ENCODE measurements at regions not wholly inside any gene's neighbourhood (a gene's known extent, or its start where the extent isn't known, plus 50 kb on each side); places are given as distances from the start of the nearest gene placed in this dataset.

DNA sequence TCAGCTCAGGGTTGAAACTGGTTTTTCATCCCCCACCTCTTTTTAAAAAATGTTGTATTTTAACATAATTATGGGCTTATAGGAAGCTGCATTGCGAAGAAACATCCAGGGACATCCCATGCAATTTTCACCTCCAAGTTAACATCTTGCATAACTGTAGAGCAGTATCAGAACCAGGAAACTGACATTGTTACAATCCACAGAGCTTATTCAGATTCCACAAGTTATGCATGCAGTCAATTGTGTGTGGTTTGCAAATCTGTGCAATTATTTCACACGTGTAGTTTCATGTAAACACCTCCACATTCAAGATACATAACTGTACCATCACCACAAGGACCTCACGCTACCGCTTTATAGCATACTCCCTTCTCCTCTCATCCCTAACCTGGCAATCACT is 97.5 kb upstream of the GATB start:
- H3K27ac ChIP-seq: no peak overlapping the region
- no peaks in the 10 kb centered on the region for H3K36me3 ChIP-seq
- intact Hi-C loops (cut with DNase I): no loop called here
- H3K27me3 ChIP-seq: no peaks in the 10 kb centered on the region
- WGBS, 2 donors: 72 to 81% methylated on average over 4 of the region's 4 CpGs
- no peak for DNase-seq
- no peak overlapping the region for H3K4me3 ChIP-seq
- TF ChIP-seq CTCF (IDR thresholded peaks at IDR 0.05) (no peak), POLR2A (IDR thresholded peaks at IDR 0.05) (no peak)
- no peaks in the 10 kb centered on the region for H3K9me3 ChIP-seq
- no peaks in the 10 kb centered on the region for H3K4me1 ChIP-seq

DNA sequence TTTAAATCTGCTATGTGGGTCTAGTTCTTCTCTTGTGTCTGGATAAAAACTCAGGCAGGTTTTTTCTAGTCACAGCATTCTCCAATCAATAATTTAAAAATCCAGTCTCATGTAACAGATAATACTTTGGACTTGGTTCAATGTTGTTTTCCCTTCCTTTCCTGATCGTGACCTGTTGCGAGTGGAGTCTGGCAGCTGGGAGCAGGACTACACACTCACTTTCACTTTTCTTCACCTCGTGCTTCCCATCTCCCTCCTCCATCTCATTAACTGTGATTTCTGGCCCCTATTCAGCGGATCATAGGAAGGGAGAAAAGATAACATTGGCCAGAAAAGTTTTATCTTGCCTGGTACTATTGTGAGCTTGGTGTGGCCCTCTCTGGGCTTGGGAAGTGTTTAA is 96.6 kb upstream of the GATB start:
- intact Hi-C loops (cut with DNase I): no loop called here
- Histone ChIP-seq H3K36me3 (no peaks in the 10 kb centered on the region), H3K4me1 (no peaks in the 10 kb centered on the region), H3K4me3 (peak overlapping the region in 1 of 4 donors; percentile 27), H3K9me3 (no peaks in the 10 kb centered on the region), H3K27ac (no peak overlapping the region), H3K27me3 (no peaks in the 10 kb centered on the region)
- TF ChIP-seq POLR2A (IDR thresholded peaks at IDR 0.05) (no peak), CTCF (IDR thresholded peaks at IDR 0.05) (no peak)
- DNase-seq: no peak
- 25 to 29% methylated on average over 4 of the region's 4 CpGs for WGBS, 2 donors

- H3K4me3 ChIP-seq: no peak overlapping the region
- 79 to 86% methylated on average over 1 of the region's 1 CpG for WGBS, 2 donors
- no peak for DNase-seq
- intact Hi-C loops (cut with DNase I): no loop called here
- H3K4me1 ChIP-seq: no peaks in the 10 kb centered on the region
- no peak overlapping the region for H3K27ac ChIP-seq
- no peak for TF ChIP-seq CTCF (IDR thresholded peaks at IDR 0.05)
- TF ChIP-seq POLR2A (IDR thresholded peaks at IDR 0.05): no peak
- no peaks in the 10 kb centered on the region for H3K36me3 ChIP-seq
- no peaks in the 10 kb centered on the region for H3K27me3 ChIP-seq
- H3K9me3 ChIP-seq: no peaks in the 10 kb centered on the region
Observed at GRCh38 chr4:151855747-151856146, 94.9 kb upstream of the GATB start.

- no peak overlapping the region for H3K27ac ChIP-seq
- intact Hi-C loops (cut with DNase I): no loop called here
- no peaks in the 10 kb centered on the region for H3K36me3 ChIP-seq
- DNase-seq: no peak
- WGBS, 2 donors: 100% methylated on average over 1 of the region's 1 CpG; no CpG with 5 or more reads in 1 of the 2 donors
- H3K4me1 ChIP-seq: no peaks in the 10 kb centered on the region
- no peak overlapping the region for H3K4me3 ChIP-seq
- no peaks in the 10 kb centered on the region for H3K9me3 ChIP-seq
- TF ChIP-seq POLR2A (IDR thresholded peaks at IDR 0.05): no peak
- no peak for TF ChIP-seq CTCF (IDR thresholded peaks at IDR 0.05)
- no peaks in the 10 kb centered on the region for H3K27me3 ChIP-seq
Observed at GRCh38 chr4:151854731-151855130, 93.9 kb upstream of the GATB start.

DNA sequence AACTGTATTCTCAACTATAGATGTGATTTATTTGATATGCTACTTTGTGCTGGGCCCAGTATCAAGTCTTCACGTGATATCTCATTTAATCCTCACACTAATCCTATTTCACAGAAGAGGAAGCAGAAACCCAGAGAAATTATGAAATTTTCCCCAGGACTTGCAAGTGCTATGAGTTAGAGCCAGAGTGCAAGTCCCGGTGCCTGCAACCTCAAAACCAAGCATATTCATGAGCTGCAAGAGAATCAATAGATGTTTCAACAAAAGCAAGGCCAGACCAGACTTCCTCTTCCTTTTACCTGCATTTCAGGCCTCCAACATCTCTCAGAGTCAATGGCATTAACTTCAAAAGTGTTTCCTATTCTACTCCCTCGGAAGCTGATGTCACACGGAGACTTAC is 92.2 kb upstream of the GATB start:
- 42 to 57% methylated on average over 4 of the region's 4 CpGs for WGBS, 2 donors

More for the DNA sequence above, 92.2 kb upstream of the GATB start:
- H3K9me3 ChIP-seq: no peaks in the 10 kb centered on the region
- intact Hi-C loops (cut with DNase I): no loop called here
- H3K36me3 ChIP-seq: no peaks in the 10 kb centered on the region
- no peaks in the 10 kb centered on the region for H3K4me1 ChIP-seq
- no peak for DNase-seq
- H3K27ac ChIP-seq: no peak overlapping the region
- no peak overlapping the region for H3K4me3 ChIP-seq
- H3K27me3 ChIP-seq: no peaks in the 10 kb centered on the region
- TF ChIP-seq CTCF (IDR thresholded peaks at IDR 0.05): no peak
- no peak for TF ChIP-seq POLR2A (IDR thresholded peaks at IDR 0.05)

Measured in esophagus squamous epithelium (tissue), 5 donors.